Esophagus squamous epithelium (tissue), 4 donors: ENCODE measurements at regions not wholly inside any gene's neighbourhood (a gene's known extent, or its start where the extent isn't known, plus 50 kb on each side); places are given as distances from the start of the nearest gene placed in this dataset.

Source experiments
- CTCF ChIP-seq, 6 experiments: fragments of 450-650 bp in 4 of 6; fragments of 200-600 bp in 2 of 6; sonication (generic) in 2 of 6; IDR thresholded peaks; one replicate each; pipeline ENCODE4 v1.5.1; 2016 to 2019; ENCODE audit warnings: antibody characterized with exemption in 6 of 6, mild to moderate bottlenecking in 4 of 6, moderate library complexity in 4 of 6
- POLR2A ChIP-seq, 4 donors: fragments of 450-650 bp; IDR thresholded peaks; one replicate each; pipeline ENCODE4 v1.6.1; 2017; ENCODE audit warnings: antibody characterized with exemption in 4 of 4, mild to moderate bottlenecking in 4 of 4, moderate library complexity in 3 of 4

- TF ChIP-seq POLR2A (IDR thresholded peaks at IDR 0.05) (no peak), CTCF (IDR thresholded peaks at IDR 0.05) (no peak)
Measured at GRCh38 chr14:48826058-48826457, 760.1 kb downstream of the RPS29 start.
